ENCODE measurements at regions not wholly inside any gene's neighbourhood (a gene's known extent, or its start where the extent isn't known, plus 50 kb on each side); places are given as distances from the start of the nearest gene placed in this dataset.

- no peak for TF ChIP-seq ZNF512 (CRISPR knock-in tag; IDR thresholded peaks at IDR 0.05; ENCODE audit: borderline replicate concordance)
These were observed 147.4 kb downstream of the RASSF9 start (continued) for GRCh38 chr12:85688837-85689236.

- H3K9me3 Mint-ChIP-seq = peaks cover 5% of the 10 kb centered on the region; the same call in 1 of the 2 replicates
- TF ChIP-seq ESRRA (CRISPR knock-in tag; IDR thresholded peaks at IDR 0.05; ENCODE audit: borderline replicate concordance) = no peak
- no peak for TF ChIP-seq ZNF671 (CRISPR knock-in tag; IDR thresholded peaks at IDR 0.05)
- TF ChIP-seq FOXP4 (CRISPR knock-in tag; IDR thresholded peaks at IDR 0.05) = no peak
- TF ChIP-seq FOXP1 (CRISPR knock-in tag; IDR thresholded peaks at IDR 0.05; ENCODE audit: borderline replicate concordance) = no peak
- no peak for TF ChIP-seq HMGA2 (CRISPR knock-in tag; IDR thresholded peaks at IDR 0.05)
- no peak for TF ChIP-seq SMAD4 (CRISPR knock-in tag; IDR thresholded peaks at IDR 0.05)
- no peak for TF ChIP-seq SOX15 (CRISPR knock-in tag; IDR thresholded peaks at IDR 0.05)
- no peak for TF ChIP-seq ATF2 (CRISPR knock-in tag; IDR thresholded peaks at IDR 0.05; ENCODE audit: borderline replicate concordance, low read depth)
- no peak for TF ChIP-seq EMX1 (CRISPR knock-in tag; IDR thresholded peaks at IDR 0.05)
- no peak for TF ChIP-seq ZNF423 (CRISPR knock-in tag; IDR thresholded peaks at IDR 0.05)
- TF ChIP-seq USF1 (CRISPR knock-in tag; IDR thresholded peaks at IDR 0.05) = no peak
- no peak for TF ChIP-seq CREM (CRISPR knock-in tag; IDR thresholded peaks at IDR 0.05)
- TF ChIP-seq E2F5 (CRISPR knock-in tag; IDR thresholded peaks at IDR 0.05) = no peak
- TF ChIP-seq ZNF512 (CRISPR knock-in tag; IDR thresholded peaks at IDR 0.05; ENCODE audit: borderline replicate concordance) = no peak
- no peak for TF ChIP-seq PRDM15 (CRISPR knock-in tag; IDR thresholded peaks at IDR 0.05)
- no peak for TF ChIP-seq ZMAT4 (CRISPR knock-in tag; IDR thresholded peaks at IDR 0.05)
- TF ChIP-seq GABPB1 (CRISPR knock-in tag; IDR thresholded peaks at IDR 0.05) = no peak
- no peak for TF ChIP-seq RORB (CRISPR knock-in tag; IDR thresholded peaks at IDR 0.05)
- TF ChIP-seq ATF1 (CRISPR knock-in tag; IDR thresholded peaks at IDR 0.05) = no peak
- no peak for TF ChIP-seq E2F1 (CRISPR knock-in tag; IDR thresholded peaks at IDR 0.05)
- no peak overlapping the region for H3K4me3 Mint-ChIP-seq
- DNase-seq (ENCODE audit: low spot score) (no peak), ATAC-seq (no peak)
- H3K36me3 Mint-ChIP-seq = no peaks in the 10 kb centered on the region
- ChIA-PET CTCF (no interaction called here), POLR2A (no interaction called here)
- no peaks in the 10 kb centered on the region for H3K27me3 Mint-ChIP-seq (ENCODE audit: low read depth)
- H3K27ac Mint-ChIP-seq = peak overlapping the region; percentile 57
- peaks cover 19% of the 10 kb centered on the region for H3K4me1 Mint-ChIP-seq
These were observed 146.1 kb downstream of the RASSF9 start for GRCh38 chr12:85690146-85690545.

All from WTC11 (cell line).